ENCODE measurements at regions not wholly inside any gene's neighbourhood (a gene's known extent, or its start where the extent isn't known, plus 50 kb on each side); places are given as distances from the start of the nearest gene placed in this dataset.
"Not testable (repeated sequence)": the region's sequence is repeated elsewhere in the genome, so short reads cannot be mapped to it uniquely, and the experiment has no call there.

- Mint-ChIP-seq H3K27ac (no peak overlapping the region), H3K4me3 (no peak overlapping the region), H3K9me3 (no peaks in the 10 kb centered on the region), H3K4me1 (ENCODE audit: low read depth) (no peaks in the 10 kb centered on the region), H3K27me3 (ENCODE audit: low read depth) (peaks cover 13% of the 10 kb centered on the region), H3K36me3 (ENCODE audit: low read depth) (no peaks in the 10 kb centered on the region)
- no peak for DNase-seq
- intact Hi-C loops (cut with micrococcal nuclease) = no loop called here
- CTCF ChIA-PET = interaction anchor here (0.8 to 3.0 kb wide), 3 partner anchors 14 to 202 kb away, joined by 3 to 14 read pairs (median 3); no protein-coding TSS in a partner anchor
Observed at GRCh38 chr13:95391785-95392184, 90.5 kb upstream of the ABCC4 start.

GRCh38 chr13:95392597-95392996, 91.3 kb upstream of the ABCC4 start:
- H3K36me3 Mint-ChIP-seq (ENCODE audit: low read depth) = no peaks in the 10 kb centered on the region
- H3K4me3 Mint-ChIP-seq = no peak overlapping the region
- H3K9me3 Mint-ChIP-seq = no peaks in the 10 kb centered on the region
- H3K4me1 Mint-ChIP-seq (ENCODE audit: low read depth) = no peaks in the 10 kb centered on the region
- CTCF ChIA-PET = interaction anchor here (0.8 kb wide), 1 partner anchor 201 kb away, joined by 3 read pairs; no protein-coding TSS in a partner anchor
- peaks cover 13% of the 10 kb centered on the region for H3K27me3 Mint-ChIP-seq (ENCODE audit: low read depth)
- no peak for DNase-seq
- no peak overlapping the region for H3K27ac Mint-ChIP-seq
- intact Hi-C loops (cut with micrococcal nuclease) = no loop called here

DNA sequence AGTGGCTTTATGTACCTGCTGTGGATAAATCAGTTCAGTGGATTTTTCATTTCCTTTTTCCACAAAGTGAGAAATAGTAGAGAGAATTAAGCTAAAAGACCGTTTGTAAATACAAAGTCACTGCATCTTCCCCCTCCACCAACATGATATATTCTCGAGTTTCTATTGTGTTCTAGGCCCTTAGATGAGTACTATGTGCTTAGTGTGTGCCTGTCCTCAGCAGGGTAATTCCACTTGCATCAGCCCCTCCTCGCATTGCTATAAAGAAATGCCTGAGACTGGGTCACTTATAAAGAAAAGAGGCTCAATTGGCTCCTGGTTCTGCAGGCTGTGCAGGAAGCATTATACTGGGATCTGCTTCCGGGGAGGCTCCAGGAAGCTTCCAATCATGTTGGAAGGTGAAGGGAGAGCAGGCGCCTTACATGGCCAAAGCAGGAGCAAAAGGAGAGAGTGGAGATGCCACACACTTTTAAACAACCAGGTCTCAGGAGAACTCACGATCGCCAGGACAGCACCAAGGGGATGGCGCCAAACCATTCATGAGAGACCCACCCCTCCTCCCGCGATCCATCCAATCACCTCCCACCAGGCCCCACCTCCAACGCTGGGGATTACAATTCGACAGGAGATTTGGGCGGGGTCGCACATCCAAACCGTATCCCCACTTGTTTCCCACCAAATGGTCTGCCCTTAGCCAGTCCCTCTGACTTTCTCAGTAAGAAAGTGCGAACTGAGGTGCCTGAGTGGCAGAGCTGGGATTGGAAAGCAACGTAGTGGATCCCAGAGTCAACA, 102.3 kb upstream of the ABCC4 start:
- Mint-ChIP-seq H3K27me3 (ENCODE audit: low read depth) (peaks cover 2% of the 10 kb centered on the region), H3K9me3 (no peaks in the 10 kb centered on the region), H3K4me3 (peak overlapping the region; percentile 84), H3K4me1 (ENCODE audit: low read depth) (peaks cover 6% of the 10 kb centered on the region), H3K27ac (no peak overlapping the region), H3K36me3 (ENCODE audit: low read depth) (no peaks in the 10 kb centered on the region)
- intact Hi-C loops (cut with micrococcal nuclease) = loop anchor here (1.0 to 5.0 kb wide), 9 partner anchors 23 to 968 kb away; partner anchors contain the start of gene ABCC4
- peak; percentile 10 for DNase-seq
- CTCF ChIA-PET = interaction anchor here (0.5 to 10.8 kb wide), 36 partner anchors 9 to 787 kb away, joined by 3 to 192 read pairs (median 4); partner anchors contain the start of gene ABCC4

DNA sequence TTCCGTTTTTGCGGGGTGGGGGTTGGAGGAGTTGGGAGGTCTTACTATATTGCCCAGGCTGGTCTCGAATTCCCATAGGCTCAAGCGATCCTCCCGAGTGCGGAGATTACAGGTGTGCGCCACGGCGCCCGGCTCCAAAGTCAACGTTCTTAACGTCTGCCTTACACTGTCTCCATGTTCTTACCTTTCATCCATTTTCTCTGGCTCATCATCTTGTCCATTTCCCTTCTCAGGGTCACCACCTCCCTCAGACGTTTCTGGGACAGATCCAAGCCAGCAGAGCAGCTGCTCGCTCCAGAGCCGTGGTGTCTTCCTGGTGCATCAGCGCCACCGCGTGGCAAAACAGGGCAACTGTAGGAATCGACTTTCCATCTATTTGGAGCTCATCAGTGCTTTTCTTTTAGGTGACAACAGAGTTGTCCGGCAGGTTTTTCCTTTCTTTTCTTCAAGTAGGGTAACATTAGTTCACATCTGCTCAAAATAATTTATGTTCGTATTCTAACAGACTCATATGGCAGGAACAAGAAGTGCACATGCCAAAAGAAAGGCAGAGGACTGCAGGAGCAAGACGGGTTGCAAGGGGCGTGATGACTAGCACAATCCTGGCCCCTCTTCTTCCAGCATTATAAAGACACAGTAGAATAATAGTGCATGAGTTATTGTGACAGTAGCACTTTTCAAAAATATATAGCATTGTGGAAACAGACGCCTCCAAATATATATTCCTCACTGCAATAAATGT, 103.1 kb upstream of the ABCC4 start:
- H3K27me3 Mint-ChIP-seq (ENCODE audit: low read depth) = peaks cover 2% of the 10 kb centered on the region
- intact Hi-C loops (cut with micrococcal nuclease) = loop anchor here (1.0 to 5.0 kb wide), 9 partner anchors 24 to 969 kb away; partner anchors contain the start of gene ABCC4
- CTCF ChIA-PET = interaction anchor here (0.5 to 10.8 kb wide), 56 partner anchors 8 to 788 kb away, joined by 3 to 192 read pairs (median 4); partner anchors contain the start of gene ABCC4
- peaks cover 6% of the 10 kb centered on the region for H3K4me1 Mint-ChIP-seq (ENCODE audit: low read depth)
- no peak overlapping the region for H3K27ac Mint-ChIP-seq
- H3K36me3 Mint-ChIP-seq (ENCODE audit: low read depth) = no peaks in the 10 kb centered on the region
- H3K9me3 Mint-ChIP-seq = no peaks in the 10 kb centered on the region
- DNase-seq = peak; percentile 86
- peak overlapping the region; percentile 84 for H3K4me3 Mint-ChIP-seq

DNA sequence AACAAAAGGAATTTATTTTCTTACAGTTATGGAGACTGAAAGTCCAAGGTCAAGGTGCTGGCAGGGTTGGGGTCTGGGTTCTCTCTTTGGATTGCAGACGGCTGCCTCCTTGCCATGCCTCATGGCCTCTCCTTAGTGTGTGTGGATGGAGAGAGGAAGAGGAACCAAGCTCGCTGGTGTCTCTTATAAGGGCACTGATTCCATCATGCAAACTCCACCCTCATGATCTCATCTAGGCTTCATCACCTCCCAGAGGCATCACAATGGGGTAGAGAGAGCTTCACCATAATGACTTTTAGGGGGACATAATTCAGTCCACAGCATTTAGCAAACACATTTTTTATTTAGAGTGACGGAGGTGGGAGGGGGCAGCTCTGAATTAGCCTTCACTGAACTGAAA, 104.9 kb upstream of the ABCC4 start:
- CTCF ChIA-PET = interaction anchor here (0.8 to 10.8 kb wide), 7 partner anchors 9 to 1272 kb away, joined by 3 to 192 read pairs (median 3); no protein-coding TSS in a partner anchor
- H3K27me3 Mint-ChIP-seq (ENCODE audit: low read depth) = peaks cover 2% of the 10 kb centered on the region
- H3K36me3 Mint-ChIP-seq (ENCODE audit: low read depth) = no peaks in the 10 kb centered on the region
- peaks cover 6% of the 10 kb centered on the region for H3K4me1 Mint-ChIP-seq (ENCODE audit: low read depth)
- no peak overlapping the region for H3K4me3 Mint-ChIP-seq
- no peaks in the 10 kb centered on the region for H3K9me3 Mint-ChIP-seq
- intact Hi-C loops (cut with micrococcal nuclease) = no loop called here
- H3K27ac Mint-ChIP-seq = no peak overlapping the region
- no peak for DNase-seq

GRCh38 chr13:95411428-95412040, 110.3 kb upstream of the ABCC4 start:
- Mint-ChIP-seq H3K9me3 (no peaks in the 10 kb centered on the region), H3K27me3 (ENCODE audit: low read depth) (no peaks in the 10 kb centered on the region), H3K27ac (no peak overlapping the region), H3K36me3 (ENCODE audit: low read depth) (no peaks in the 10 kb centered on the region), H3K4me3 (no peak overlapping the region), H3K4me1 (ENCODE audit: low read depth) (no peaks in the 10 kb centered on the region)
- intact Hi-C loops (cut with micrococcal nuclease) = no loop called here
- CTCF ChIA-PET = interaction anchor here (0.6 to 1.4 kb wide), 3 partner anchors 10 to 222 kb away, joined by 3 to 4 read pairs (median 3); no protein-coding TSS in a partner anchor
- DNase-seq = no peak

DNA sequence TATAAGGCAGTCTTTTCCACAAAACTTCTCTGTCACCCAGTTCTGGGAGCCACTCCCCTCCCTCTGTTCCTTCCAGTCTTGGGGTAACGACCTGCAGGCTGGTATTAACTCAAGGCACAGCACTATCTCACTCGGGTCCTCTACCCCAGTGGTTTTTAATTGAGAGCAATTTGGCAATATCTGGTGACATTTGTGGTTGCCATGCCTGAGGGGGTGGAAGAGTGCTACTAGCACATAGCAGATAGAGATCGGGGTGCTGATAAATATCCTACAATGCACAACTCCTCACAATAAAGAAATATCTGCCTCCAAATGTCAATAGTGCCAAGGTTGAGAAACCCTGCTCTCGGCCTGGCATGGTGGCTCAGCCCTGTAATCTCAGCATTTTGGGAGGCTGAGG, 117.7 kb upstream of the ABCC4 start:
- Mint-ChIP-seq H3K4me3 (no peak overlapping the region), H3K4me1 (ENCODE audit: low read depth) (no peaks in the 10 kb centered on the region), H3K27me3 (ENCODE audit: low read depth) (peaks cover 3% of the 10 kb centered on the region), H3K36me3 (ENCODE audit: low read depth) (no peaks in the 10 kb centered on the region), H3K9me3 (no peaks in the 10 kb centered on the region), H3K27ac (no peak overlapping the region)
- intact Hi-C loops (cut with micrococcal nuclease) = no loop called here
- CTCF ChIA-PET = interaction anchor here (1.4 kb wide), 1 partner anchor 13 kb away, joined by 5 read pairs; no protein-coding TSS in a partner anchor
- no peak for DNase-seq

GRCh38 chr13:95420501-95420900, 119.2 kb upstream of the ABCC4 start:
- no peaks in the 10 kb centered on the region for H3K36me3 Mint-ChIP-seq (ENCODE audit: low read depth)
- CTCF ChIA-PET = interaction anchor here (0.6 to 1.6 kb wide), 3 partner anchors 17 to 650 kb away, joined by 3 read pairs; no protein-coding TSS in a partner anchor
- H3K9me3 Mint-ChIP-seq = no peaks in the 10 kb centered on the region
- intact Hi-C loops (cut with micrococcal nuclease) = no loop called here
- DNase-seq = no peak
- no peak overlapping the region for H3K27ac Mint-ChIP-seq
- H3K4me1 Mint-ChIP-seq (ENCODE audit: low read depth) = no peaks in the 10 kb centered on the region
- peaks cover 3% of the 10 kb centered on the region for H3K27me3 Mint-ChIP-seq (ENCODE audit: low read depth)
- H3K4me3 Mint-ChIP-seq = no peak overlapping the region

DNA sequence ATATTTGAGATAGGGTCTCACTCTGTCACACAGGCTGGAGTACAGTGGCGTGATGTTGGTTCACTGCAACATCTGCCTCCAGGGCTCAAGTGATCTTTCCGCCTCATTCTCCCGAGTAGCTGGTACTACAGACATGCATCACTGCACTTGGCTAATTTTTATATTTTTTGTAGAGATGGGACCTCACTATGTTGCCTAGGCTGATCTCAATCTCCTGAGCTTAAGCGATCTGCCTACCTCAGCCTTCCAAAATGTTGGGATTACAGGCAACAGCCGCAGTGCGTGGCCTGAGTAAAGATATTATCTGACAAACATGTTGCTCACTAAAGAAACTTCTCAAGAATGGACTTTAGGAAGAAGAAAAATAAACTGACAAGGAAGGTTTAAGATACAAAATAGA, 125.4 kb upstream of the ABCC4 start:
- H3K9me3 Mint-ChIP-seq = peaks cover 2% of the 10 kb centered on the region
- intact Hi-C loops (cut with micrococcal nuclease) = no loop called here
- no peaks in the 10 kb centered on the region for H3K4me1 Mint-ChIP-seq (ENCODE audit: low read depth)
- H3K27ac Mint-ChIP-seq = no peak overlapping the region
- no peak for DNase-seq
- no peaks in the 10 kb centered on the region for H3K27me3 Mint-ChIP-seq (ENCODE audit: low read depth)
- H3K4me3 Mint-ChIP-seq = no peak overlapping the region
- H3K36me3 Mint-ChIP-seq (ENCODE audit: low read depth) = no peaks in the 10 kb centered on the region
- CTCF ChIA-PET = interaction anchor here (1.3 to 1.6 kb wide), 2 partner anchors 22 to 806 kb away, joined by 3 to 4 read pairs; no protein-coding TSS in a partner anchor

GRCh38 chr13:95430525-95430924, 122.0 kb upstream of the CLDN10 start:
- intact Hi-C loops (cut with micrococcal nuclease); DNase-seq; H3K27ac Mint-ChIP-seq; H3K27me3 Mint-ChIP-seq (ENCODE audit: low read depth); H3K36me3 Mint-ChIP-seq (ENCODE audit: low read depth); H3K4me1 Mint-ChIP-seq (ENCODE audit: low read depth); H3K9me3 Mint-ChIP-seq; H3K4me3 Mint-ChIP-seq: not testable (repeated sequence)
- CTCF ChIA-PET = interaction anchor here (0.8 kb wide), 1 partner anchor 49 kb away, joined by 3 read pairs; no protein-coding TSS in a partner anchor

DNA sequence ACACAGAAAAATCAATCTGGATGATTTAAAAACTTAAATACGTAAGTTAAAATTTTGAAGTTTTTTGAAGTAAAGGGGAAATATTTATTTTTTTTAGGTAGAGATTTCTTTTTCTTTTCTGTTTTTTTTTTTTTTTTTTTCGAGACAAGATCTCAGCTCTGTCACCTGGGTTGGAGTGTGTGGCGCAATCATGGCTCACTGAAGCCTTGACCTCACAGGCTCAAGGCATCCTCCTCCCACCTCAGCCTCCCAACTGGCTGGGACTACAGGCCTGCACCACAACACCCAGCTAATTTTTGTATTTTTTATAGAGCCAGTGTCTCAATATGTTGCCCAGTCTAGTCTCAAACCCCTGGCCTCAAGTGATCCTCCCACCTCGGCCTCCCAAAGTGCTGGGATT, 120.4 kb upstream of the CLDN10 start:
- H3K4me3 Mint-ChIP-seq = no peak overlapping the region
- no peak overlapping the region for H3K27ac Mint-ChIP-seq
- CTCF ChIA-PET = interaction anchor here (0.6 to 0.9 kb wide), 2 partner anchors 27 to 242 kb away, joined by 3 read pairs; no protein-coding TSS in a partner anchor
- no peaks in the 10 kb centered on the region for H3K4me1 Mint-ChIP-seq (ENCODE audit: low read depth)
- DNase-seq = no peak
- intact Hi-C loops (cut with micrococcal nuclease) = no loop called here
- H3K9me3 Mint-ChIP-seq = peaks cover 2% of the 10 kb centered on the region
- no peaks in the 10 kb centered on the region for H3K36me3 Mint-ChIP-seq (ENCODE audit: low read depth)
- no peaks in the 10 kb centered on the region for H3K27me3 Mint-ChIP-seq (ENCODE audit: low read depth)

GRCh38 chr13:95433537-95433936, 119.0 kb upstream of the CLDN10 start:
- Mint-ChIP-seq H3K36me3 (ENCODE audit: low read depth) (no peaks in the 10 kb centered on the region), H3K27me3 (ENCODE audit: low read depth) (no peaks in the 10 kb centered on the region), H3K4me1 (ENCODE audit: low read depth) (no peaks in the 10 kb centered on the region), H3K27ac (no peak overlapping the region), H3K4me3 (no peak overlapping the region), H3K9me3 (no peaks in the 10 kb centered on the region)
- intact Hi-C loops (cut with micrococcal nuclease) = no loop called here
- CTCF ChIA-PET = no interaction called here
- DNase-seq = no peak

Measured in activated naive CD4-positive, alpha-beta T cell treated with anti-CD3 and anti-CD28 coated beads for 36 hours (primary cell).